ENCODE measurements at regions not wholly inside any gene's neighbourhood (a gene's known extent, or its start where the extent isn't known, plus 50 kb on each side); places are given as distances from the start of the nearest gene placed in this dataset.
"Not testable (repeated sequence)": the region's sequence is repeated elsewhere in the genome, so short reads cannot be mapped to it uniquely, and the experiment has no call there.

- DNase-seq: no peak
Measured at GRCh38 chr12:111150921-111151840, 217.7 kb downstream of the PHETA1 start.

- DNase-seq: no peak
Measured at GRCh38 chr12:111150360-111150759, 218.5 kb downstream of the PHETA1 start.

- no peak for DNase-seq
Measured at GRCh38 chr12:111149299-111149698, 219.6 kb downstream of the PHETA1 start.

DNA sequence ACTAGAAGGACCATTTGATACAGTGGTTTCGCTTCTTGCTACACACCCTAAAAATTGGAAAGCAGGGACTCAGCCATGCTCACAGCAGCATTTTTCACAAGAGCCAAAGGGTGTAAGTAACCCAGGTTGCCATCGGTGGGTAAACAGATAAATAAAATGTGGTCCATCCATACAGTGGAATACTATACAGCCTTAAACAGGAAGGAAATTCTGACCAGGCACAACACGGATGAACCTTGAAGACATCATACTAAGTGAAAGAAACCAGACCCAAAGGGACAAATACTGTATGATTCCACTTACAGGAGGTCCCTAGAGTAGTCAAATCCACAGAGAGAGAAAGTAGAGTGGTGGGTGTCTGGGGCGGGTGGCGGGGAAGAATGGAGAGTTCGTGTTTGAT lies 220.9 kb downstream of the PHETA1 start:
- no peak for DNase-seq

DNA sequence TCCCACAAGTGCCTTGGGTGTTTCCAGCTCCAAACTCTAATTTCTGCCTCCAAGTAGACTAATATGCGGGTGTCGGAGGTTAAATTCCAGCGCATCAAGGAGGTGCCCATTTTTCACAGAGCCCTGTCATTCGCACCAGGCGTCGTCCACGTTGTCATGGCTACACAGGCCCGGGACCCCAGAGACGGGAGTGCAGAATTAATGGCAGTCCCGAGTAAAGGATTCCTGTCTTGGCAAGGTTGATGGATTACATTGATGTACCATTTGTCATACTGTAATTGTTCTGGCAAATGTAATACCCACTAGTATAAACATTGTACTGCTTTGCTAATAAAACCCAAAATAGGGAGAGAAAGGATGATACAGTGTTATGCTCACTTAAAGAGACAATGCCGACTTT lies 222.9 kb upstream of the MYL2 start:
- DNase-seq: no peak

- DNase-seq: no peak
Measured at GRCh38 chr12:111141205-111141604, 220.8 kb upstream of the MYL2 start.

- DNase-seq: no peak
Measured at GRCh38 chr12:111138016-111138415, 217.6 kb upstream of the MYL2 start.

DNA sequence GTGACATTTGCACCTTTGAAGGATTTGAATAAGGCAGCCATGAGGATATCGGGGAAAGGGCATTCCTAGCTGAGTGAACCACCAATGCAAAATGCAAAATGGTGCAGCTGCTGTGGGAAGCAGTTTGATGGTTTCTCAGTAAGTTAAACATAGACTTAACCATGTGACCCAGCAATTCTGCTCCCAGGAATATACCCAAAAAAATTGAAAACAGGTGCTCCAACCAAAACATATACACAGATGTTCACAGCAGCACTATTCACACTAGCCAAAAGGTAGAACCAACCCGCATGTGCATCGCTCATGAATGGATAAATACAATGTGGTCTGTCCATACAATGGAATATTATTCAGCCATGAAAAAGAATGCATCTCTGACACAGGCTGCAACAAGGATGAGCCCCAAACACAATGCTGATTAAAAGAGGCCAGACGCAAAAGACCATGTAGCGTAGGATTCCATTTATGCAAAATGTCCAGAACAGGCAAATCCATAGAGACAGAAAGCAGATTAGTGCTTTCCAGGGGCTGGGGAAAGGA lies 215.0 kb upstream of the MYL2 start:
- no peak for DNase-seq

- DNase-seq: no peak
Measured at GRCh38 chr12:111130336-111130735, 210.0 kb upstream of the MYL2 start.

- DNase-seq: no peak
Measured at GRCh38 chr12:111129149-111129767, 208.9 kb upstream of the MYL2 start.

- DNase-seq: no peak
Measured at GRCh38 chr12:111126331-111126730, 206.0 kb upstream of the MYL2 start.

GRCh38 chr12:111124183-111124582 lies 203.8 kb upstream of the MYL2 start:
- DNase-seq: no peak

DNA sequence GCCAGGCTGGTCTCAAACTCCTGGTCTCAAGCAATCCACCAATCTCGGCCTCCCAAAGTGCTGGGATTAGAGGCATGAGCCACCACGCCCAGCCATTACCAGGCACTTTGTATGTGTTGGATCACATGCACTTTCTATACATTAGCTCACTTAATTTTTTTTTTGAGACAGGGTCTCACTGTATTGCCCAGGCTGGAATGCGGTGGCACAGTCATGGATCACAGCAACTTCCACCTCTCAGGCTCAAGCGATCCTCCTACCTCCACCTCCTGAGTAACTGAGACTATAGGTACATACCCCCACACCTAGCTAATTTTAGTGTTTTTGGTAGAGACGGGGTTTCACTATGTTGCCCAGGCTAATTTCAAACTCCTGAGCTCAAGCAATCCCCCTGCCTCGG lies 203.0 kb upstream of the MYL2 start:
- no peak for DNase-seq

DNA sequence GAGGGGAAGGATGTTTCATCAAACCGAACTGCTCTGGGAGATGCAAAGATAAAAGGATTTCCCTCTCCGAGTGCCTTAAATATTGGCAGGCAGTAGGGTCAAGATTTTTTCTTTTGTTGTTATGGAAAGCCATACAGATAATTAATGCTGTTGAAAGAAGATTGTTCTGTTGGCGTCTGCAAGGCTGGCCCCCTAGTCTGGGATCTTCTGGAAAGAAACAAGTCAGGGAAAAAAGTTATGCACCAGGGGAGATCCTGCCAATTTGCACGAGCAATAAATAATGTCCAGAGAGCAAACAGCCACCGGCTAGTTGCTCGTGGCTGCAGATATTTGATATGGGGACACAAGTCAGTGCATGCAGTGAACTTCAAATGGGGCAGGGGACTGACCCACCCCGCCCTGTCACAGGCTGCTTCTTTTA lies 202.1 kb upstream of the MYL2 start:
- no peak for DNase-seq

GRCh38 chr12:111121840-111122239 lies 201.5 kb upstream of the MYL2 start:
- DNase-seq: no peak

- DNase-seq: no peak
Measured at GRCh38 chr12:111120578-111120977, 200.2 kb upstream of the MYL2 start.

DNA sequence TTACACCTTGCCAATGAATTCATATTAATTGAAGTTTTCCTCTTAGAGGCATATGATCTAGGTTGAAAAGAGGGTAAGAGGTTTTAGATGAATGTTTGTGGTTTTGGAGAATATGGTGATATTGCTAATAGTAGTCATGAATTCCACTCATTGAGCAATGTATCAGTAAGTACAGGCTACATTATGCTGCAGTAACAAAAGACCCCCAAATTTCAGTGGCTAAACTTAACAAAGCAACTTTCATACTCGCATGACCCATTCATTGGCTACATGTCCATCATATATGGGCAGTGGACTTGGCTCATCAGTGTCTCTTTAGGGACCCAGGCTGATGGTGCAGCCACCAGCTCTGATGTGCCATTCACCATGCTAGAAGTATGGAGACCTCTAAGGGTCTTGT lies 196.6 kb upstream of the MYL2 start:
- no peak for DNase-seq

GRCh38 chr12:111113313-111113712 lies 192.9 kb upstream of the MYL2 start:
- not testable (repeated sequence) for DNase-seq

GRCh38 chr12:111112311-111113098 lies 192.1 kb upstream of the MYL2 start:
- DNase-seq: no peak

GRCh38 chr12:111111681-111112080 lies 191.3 kb upstream of the MYL2 start:
- no peak for DNase-seq

DNA sequence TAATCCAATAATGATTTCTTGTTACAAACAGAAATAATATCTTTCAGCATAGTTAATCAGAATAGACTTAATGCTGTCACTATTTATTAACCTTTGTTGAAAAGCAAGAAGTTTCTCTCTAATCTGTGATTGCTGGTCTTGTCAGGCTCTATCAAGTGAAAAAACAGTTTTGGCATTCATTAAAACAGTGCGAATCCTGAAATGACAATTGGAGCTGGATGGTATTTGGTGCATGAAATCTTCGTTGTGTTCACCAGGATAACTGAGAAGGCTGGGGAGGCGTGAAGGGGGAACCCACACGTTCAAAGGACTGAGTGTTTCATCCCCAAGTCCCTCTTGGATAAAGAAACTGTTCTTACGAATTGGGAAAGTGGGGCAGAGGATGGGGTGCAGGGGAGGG lies 190.2 kb upstream of the MYL2 start:
- no peak for DNase-seq

- no peak for DNase-seq
Measured at GRCh38 chr12:111108726-111109125, 188.3 kb upstream of the MYL2 start.
